ENCODE measurements at regions not wholly inside any gene's neighbourhood (a gene's known extent, or its start where the extent isn't known, plus 50 kb on each side); places are given as distances from the start of the nearest gene placed in this dataset.
"Not testable (repeated sequence)": the region's sequence is repeated elsewhere in the genome, so short reads cannot be mapped to it uniquely, and the experiment has no call there.

DNA sequence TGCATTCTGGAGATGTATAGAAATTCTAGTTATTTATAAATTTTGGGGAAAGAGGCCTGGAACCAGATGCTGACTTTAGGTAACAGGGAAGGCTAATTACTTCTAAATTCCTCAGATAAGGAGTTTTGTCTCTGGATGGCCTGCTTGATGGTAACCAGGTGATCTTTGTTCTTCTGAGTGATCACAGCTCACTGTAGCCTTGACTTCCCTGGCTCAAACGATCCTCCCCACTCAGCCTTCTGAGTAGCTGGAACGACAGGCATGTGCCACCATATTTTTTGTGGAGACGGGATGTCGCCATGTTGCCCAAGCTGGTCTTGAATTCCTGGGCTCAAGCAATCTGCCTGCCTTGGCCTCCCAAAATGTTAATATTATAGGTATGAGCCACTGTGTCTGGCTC lies 54.4 kb upstream of the MSH6 start:
- Histone ChIP-seq H3K4me1 (ENCODE audit: control insufficient read depth, low read length) (peaks cover 93% of the 10 kb centered on the region), H3K9me3 (ENCODE audit: control insufficient read depth, insufficient read depth, low read length) (no peaks in the 10 kb centered on the region), H3K27me3 (ENCODE audit: control insufficient read depth, low read length) (no peaks in the 10 kb centered on the region), H3K79me2 (ENCODE audit: control insufficient read depth, low read length) (peaks cover 69% of the 10 kb centered on the region), H3K4me3 (ENCODE audit: low read length) (no peak overlapping the region), H3K36me3 (ENCODE audit: control insufficient read depth, low read length) (peaks cover 72% of the 10 kb centered on the region), H3K4me2 (ENCODE audit: low read length) (no peak overlapping the region), H4K20me1 (ENCODE audit: control insufficient read depth, insufficient read depth, low read depth, low read length) (no peaks in the 10 kb centered on the region), H3F3A (ENCODE audit: control insufficient read depth, insufficient read depth) (peaks cover 23% of the 10 kb centered on the region), H3K27ac (ENCODE audit: low read depth, low read length) (no peak overlapping the region; the same call in 1 of the 2 replicates), H3K9me2 (replicated peaks; ENCODE audit: control insufficient read depth, low read length) (no peaks in the 10 kb centered on the region)
- TF ChIP-seq, protein P1, sequence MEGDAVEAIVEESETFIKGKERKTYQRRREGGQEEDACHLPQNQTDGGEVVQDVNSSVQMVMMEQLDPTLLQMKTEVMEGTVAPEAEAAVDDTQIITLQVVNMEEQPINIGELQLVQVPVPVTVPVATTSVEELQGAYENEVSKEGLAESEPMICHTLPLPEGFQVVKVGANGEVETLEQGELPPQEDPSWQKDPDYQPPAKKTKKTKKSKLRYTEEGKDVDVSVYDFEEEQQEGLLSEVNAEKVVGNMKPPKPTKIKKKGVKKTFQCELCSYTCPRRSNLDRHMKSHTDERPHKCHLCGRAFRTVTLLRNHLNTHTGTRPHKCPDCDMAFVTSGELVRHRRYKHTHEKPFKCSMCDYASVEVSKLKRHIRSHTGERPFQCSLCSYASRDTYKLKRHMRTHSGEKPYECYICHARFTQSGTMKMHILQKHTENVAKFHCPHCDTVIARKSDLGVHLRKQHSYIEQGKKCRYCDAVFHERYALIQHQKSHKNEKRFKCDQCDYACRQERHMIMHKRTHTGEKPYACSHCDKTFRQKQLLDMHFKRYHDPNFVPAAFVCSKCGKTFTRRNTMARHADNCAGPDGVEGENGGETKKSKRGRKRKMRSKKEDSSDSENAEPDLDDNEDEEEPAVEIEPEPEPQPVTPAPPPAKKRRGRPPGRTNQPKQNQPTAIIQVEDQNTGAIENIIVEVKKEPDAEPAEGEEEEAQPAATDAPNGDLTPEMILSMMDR (IDR thresholded peaks at IDR 0.05; ENCODE audit: low read depth, low read length, poor library complexity, severe bottlenecking), result no peak
- no peak for TF ChIP-seq EZH2phosphoT487 (IDR thresholded peaks at IDR 0.05; ENCODE audit: borderline replicate concordance, low read length)

DNA sequence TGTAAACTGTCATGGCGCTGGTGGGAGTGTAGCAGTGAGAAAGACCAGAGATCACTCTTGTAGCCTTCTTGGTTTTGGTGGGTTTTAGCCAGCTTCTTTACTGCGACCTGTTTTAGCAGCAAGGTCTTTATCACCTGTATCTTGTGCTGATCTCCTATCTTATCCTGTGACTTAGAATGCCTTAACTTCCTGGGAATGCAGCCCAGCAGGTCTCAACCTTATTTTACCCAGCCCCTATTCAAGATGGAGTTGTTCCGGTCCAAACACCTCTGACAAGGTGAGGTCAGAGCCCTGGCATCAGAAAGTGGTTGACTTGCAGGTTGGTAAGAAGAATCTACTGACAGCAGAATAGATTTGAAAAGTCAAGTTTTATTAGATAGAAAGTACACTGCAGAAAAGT lies 55.0 kb upstream of the MSH6 start:
- Histone ChIP-seq H3F3A (ENCODE audit: control insufficient read depth, insufficient read depth) (peaks cover 29% of the 10 kb centered on the region), H3K4me1 (ENCODE audit: control insufficient read depth, low read length) (peaks cover 94% of the 10 kb centered on the region), H3K27ac (ENCODE audit: low read depth, low read length) (peak overlapping the region; percentile 96), H3K79me2 (ENCODE audit: control insufficient read depth, low read length) (peaks cover 69% of the 10 kb centered on the region), H3K9me2 (replicated peaks; ENCODE audit: control insufficient read depth, low read length) (no peaks in the 10 kb centered on the region), H3K36me3 (ENCODE audit: control insufficient read depth, low read length) (peaks cover 77% of the 10 kb centered on the region), H3K9me3 (ENCODE audit: control insufficient read depth, insufficient read depth, low read length) (no peaks in the 10 kb centered on the region), H4K20me1 (ENCODE audit: control insufficient read depth, insufficient read depth, low read depth, low read length) (no peaks in the 10 kb centered on the region), H3K4me2 (ENCODE audit: low read length) (peak overlapping the region; percentile 77), H3K27me3 (ENCODE audit: control insufficient read depth, low read length) (no peaks in the 10 kb centered on the region), H3K4me3 (ENCODE audit: low read length) (no peak overlapping the region)
- no peak for TF ChIP-seq EZH2phosphoT487 (IDR thresholded peaks at IDR 0.05; ENCODE audit: borderline replicate concordance, low read length)
- TF ChIP-seq, protein P1 (IDR thresholded peaks at IDR 0.05; ENCODE audit: low read depth, low read length, poor library complexity, severe bottlenecking), result no peak

DNA sequence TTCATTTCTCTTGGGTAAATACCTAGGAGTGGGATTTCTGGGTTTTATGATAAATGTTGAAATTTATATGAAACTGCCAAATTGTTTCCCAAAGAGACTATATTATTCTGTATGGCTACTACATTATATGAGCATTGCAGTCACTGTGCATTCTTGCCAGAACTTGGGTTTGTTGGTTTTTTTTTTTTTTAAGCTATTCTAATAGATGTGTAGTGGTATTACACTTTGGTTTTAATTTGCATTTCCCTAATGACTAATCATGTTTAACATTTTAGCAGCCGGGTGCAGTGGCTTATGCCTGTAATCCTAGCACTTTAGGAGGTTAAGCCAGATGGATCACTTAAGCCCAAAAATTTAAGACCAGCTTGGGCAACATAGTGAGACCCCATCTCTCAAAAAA lies 56.0 kb upstream of the MSH6 start:
- H3K27ac ChIP-seq (ENCODE audit: low read depth, low read length), result peak overlapping the region; percentile 96
- H3F3A ChIP-seq (ENCODE audit: control insufficient read depth, insufficient read depth), result peaks cover 39% of the 10 kb centered on the region
- H3K4me2 ChIP-seq (ENCODE audit: low read length), result peak overlapping the region; percentile 77
- H3K36me3 ChIP-seq (ENCODE audit: control insufficient read depth, low read length), result peaks cover 77% of the 10 kb centered on the region
- peaks cover 94% of the 10 kb centered on the region for H3K4me1 ChIP-seq (ENCODE audit: control insufficient read depth, low read length)
- not testable (repeated sequence) for H4K20me1 ChIP-seq (ENCODE audit: control insufficient read depth, insufficient read depth, low read depth, low read length); H3K9me3 ChIP-seq (ENCODE audit: control insufficient read depth, insufficient read depth, low read length); H3K9me2 ChIP-seq (replicated peaks; ENCODE audit: control insufficient read depth, low read length); H3K27me3 ChIP-seq (ENCODE audit: control insufficient read depth, low read length)
- 0 out of 2 replicates have a peak overlapping the region, but pooled peaks have one; percentile 9 for H3K4me3 ChIP-seq (ENCODE audit: low read length)
- H3K79me2 ChIP-seq (ENCODE audit: control insufficient read depth, low read length), result peaks cover 71% of the 10 kb centered on the region

DNA sequence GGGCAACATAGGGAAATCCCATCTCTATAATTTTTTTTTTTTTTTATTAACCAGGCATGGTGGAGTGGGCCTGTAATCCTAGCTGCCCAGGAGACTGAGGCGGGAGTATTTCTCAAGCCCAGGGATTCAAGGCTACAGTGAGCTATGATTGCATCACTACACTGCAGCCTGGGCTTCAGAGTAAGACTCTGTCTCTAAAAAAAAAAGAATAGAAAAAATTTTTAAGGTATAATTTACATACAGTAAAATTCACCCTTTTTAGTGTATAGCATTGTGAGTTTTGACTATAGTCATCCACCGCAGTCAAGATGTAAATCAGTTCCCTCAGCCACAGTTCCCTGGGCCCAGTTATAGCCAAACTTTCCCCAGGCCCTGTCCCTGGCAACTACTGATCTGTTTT lies 57.1 kb upstream of the MSH6 start:
- Histone ChIP-seq H3K9me2 (replicated peaks; ENCODE audit: control insufficient read depth, low read length) (no peaks in the 10 kb centered on the region), H3K4me3 (ENCODE audit: low read length) (peak overlapping the region; percentile 52), H3K79me2 (ENCODE audit: control insufficient read depth, low read length) (peaks cover 74% of the 10 kb centered on the region), H3F3A (ENCODE audit: control insufficient read depth, insufficient read depth) (peaks cover 46% of the 10 kb centered on the region), H4K20me1 (ENCODE audit: control insufficient read depth, insufficient read depth, low read depth, low read length) (no peaks in the 10 kb centered on the region), H3K27ac (ENCODE audit: low read depth, low read length) (peak overlapping the region; percentile 96), H3K9me3 (ENCODE audit: control insufficient read depth, insufficient read depth, low read length) (no peaks in the 10 kb centered on the region), H3K27me3 (ENCODE audit: control insufficient read depth, low read length) (no peaks in the 10 kb centered on the region), H3K4me2 (ENCODE audit: low read length) (peak overlapping the region; percentile 77), H3K4me1 (ENCODE audit: control insufficient read depth, low read length) (peaks cover 95% of the 10 kb centered on the region), H3K36me3 (ENCODE audit: control insufficient read depth, low read length) (peaks cover 83% of the 10 kb centered on the region)
- TF ChIP-seq, protein P1 (IDR thresholded peaks at IDR 0.05; ENCODE audit: low read depth, low read length, poor library complexity, severe bottlenecking), result no peak
- TF ChIP-seq EZH2phosphoT487 (IDR thresholded peaks at IDR 0.05; ENCODE audit: borderline replicate concordance, low read length), result no peak
